ENCODE measurements at regions not wholly inside any gene's neighbourhood (a gene's known extent, or its start where the extent isn't known, plus 50 kb on each side); places are given as distances from the start of the nearest gene placed in this dataset.

DNA sequence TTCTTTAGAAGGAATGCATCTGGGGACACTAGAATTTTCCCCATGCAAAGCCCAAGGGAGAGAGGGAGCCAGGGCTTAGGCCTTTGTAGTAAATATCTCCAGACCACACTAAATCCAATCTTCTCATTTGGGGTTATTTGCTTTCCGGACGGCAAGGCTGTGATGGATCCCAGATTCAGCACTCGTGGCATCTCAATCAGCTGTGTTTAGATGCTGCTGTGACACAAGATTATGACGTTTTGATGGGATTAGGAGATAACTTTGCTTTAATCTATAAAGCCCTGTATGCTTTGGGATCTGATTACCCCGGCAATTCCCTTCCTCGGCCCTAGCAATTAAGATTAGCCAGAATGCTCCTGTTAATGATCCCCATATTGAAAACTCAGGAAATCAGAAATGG is 686.7 kb upstream of the TBX3 start:
- TF ChIP-seq, protein P1, sequence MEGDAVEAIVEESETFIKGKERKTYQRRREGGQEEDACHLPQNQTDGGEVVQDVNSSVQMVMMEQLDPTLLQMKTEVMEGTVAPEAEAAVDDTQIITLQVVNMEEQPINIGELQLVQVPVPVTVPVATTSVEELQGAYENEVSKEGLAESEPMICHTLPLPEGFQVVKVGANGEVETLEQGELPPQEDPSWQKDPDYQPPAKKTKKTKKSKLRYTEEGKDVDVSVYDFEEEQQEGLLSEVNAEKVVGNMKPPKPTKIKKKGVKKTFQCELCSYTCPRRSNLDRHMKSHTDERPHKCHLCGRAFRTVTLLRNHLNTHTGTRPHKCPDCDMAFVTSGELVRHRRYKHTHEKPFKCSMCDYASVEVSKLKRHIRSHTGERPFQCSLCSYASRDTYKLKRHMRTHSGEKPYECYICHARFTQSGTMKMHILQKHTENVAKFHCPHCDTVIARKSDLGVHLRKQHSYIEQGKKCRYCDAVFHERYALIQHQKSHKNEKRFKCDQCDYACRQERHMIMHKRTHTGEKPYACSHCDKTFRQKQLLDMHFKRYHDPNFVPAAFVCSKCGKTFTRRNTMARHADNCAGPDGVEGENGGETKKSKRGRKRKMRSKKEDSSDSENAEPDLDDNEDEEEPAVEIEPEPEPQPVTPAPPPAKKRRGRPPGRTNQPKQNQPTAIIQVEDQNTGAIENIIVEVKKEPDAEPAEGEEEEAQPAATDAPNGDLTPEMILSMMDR (conservative IDR thresholded peaks at IDR 0.05; ENCODE audit: low read depth, low read length): no peak
- TF ChIP-seq EZH2 (IDR thresholded peaks at IDR 0.05; ENCODE audit: low read length, unreplicated experiment): no peak
- no peak for TF ChIP-seq EZH2phosphoT487 (IDR thresholded peaks at IDR 0.05; ENCODE audit: borderline replicate concordance, low read length)
